ENCODE measurements at regions not wholly inside any gene's neighbourhood (a gene's known extent, or its start where the extent isn't known, plus 50 kb on each side); places are given as distances from the start of the nearest gene placed in this dataset.

- TF ChIP-seq SPI1 (IDR thresholded peaks at IDR 0.05; ENCODE audit: low read depth, low read length) (no peak), POLR2AphosphoS5 (IDR thresholded peaks at IDR 0.05; ENCODE audit: low read depth, low read length) (no peak), POU2F2 (IDR thresholded peaks at IDR 0.05; ENCODE audit: low read depth, low read length) (no peak), PAX5 (IDR thresholded peaks at IDR 0.05; ENCODE audit: insufficient read depth, low read length, severe bottlenecking) (no peak), POLR2A (IDR thresholded peaks at IDR 0.05; ENCODE audit: low read depth, low read length) (no peak), TAF1 (IDR thresholded peaks at IDR 0.05; ENCODE audit: low read depth, low read length) (no peak)
- no peak for FAIRE-seq
- DNase-seq (ENCODE audit: insufficient read length, low spot score), result no peak
Observed at GRCh38 chr3:106397006-106397405, 528.2 kb upstream of the CBLB start.

GRCh38 chr3:106398891-106399600 lies 530.2 kb upstream of the CBLB start:
- TF ChIP-seq SPI1 (IDR thresholded peaks at IDR 0.05; ENCODE audit: low read depth, low read length) (no peak), TAF1 (IDR thresholded peaks at IDR 0.05; ENCODE audit: low read depth, low read length) (no peak), POU2F2 (IDR thresholded peaks at IDR 0.05; ENCODE audit: low read depth, low read length) (no peak), PAX5 (IDR thresholded peaks at IDR 0.05; ENCODE audit: insufficient read depth, low read length, severe bottlenecking) (no peak), POLR2A (IDR thresholded peaks at IDR 0.05; ENCODE audit: low read depth, low read length) (no peak), POLR2AphosphoS5 (IDR thresholded peaks at IDR 0.05; ENCODE audit: low read depth, low read length) (no peak)
- no peak for FAIRE-seq
- no peak for DNase-seq (ENCODE audit: insufficient read length, low spot score)

DNA sequence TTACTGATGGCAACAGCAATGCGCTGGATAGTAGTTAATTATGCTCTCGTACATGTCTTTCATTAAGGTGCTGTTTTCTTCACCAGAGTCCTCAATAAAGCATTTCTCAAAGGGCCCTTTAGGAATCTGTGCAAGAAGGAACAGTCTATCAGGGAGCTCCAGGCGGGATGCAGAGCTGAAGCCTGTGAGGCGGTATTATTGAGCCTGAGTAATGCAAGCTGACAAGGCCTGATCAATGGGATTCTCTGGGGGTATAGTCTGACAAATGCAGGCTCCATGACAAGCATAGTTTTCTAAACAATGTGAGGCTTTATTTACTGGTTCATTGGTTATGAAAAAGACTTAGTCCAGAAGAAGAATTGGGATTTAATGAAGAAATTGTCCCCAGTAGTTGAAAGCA lies 530.9 kb upstream of the CBLB start:
- DNase-seq (ENCODE audit: insufficient read length, low spot score) (no peak), FAIRE-seq (no peak)
- no peak for TF ChIP-seq POU2F2 (IDR thresholded peaks at IDR 0.05; ENCODE audit: low read depth, low read length)
- TF ChIP-seq PAX5 (IDR thresholded peaks at IDR 0.05; ENCODE audit: insufficient read depth, low read length, severe bottlenecking), result no peak

- no peak for FAIRE-seq
- DNase-seq (ENCODE audit: insufficient read length, low spot score), result no peak
- TF ChIP-seq SPI1 (IDR thresholded peaks at IDR 0.05; ENCODE audit: low read depth, low read length) (no peak), POLR2AphosphoS5 (IDR thresholded peaks at IDR 0.05; ENCODE audit: low read depth, low read length) (no peak), POU2F2 (IDR thresholded peaks at IDR 0.05; ENCODE audit: low read depth, low read length) (no peak), POLR2A (IDR thresholded peaks at IDR 0.05; ENCODE audit: low read depth, low read length) (no peak), TAF1 (IDR thresholded peaks at IDR 0.05; ENCODE audit: low read depth, low read length) (no peak), PAX5 (IDR thresholded peaks at IDR 0.05; ENCODE audit: insufficient read depth, low read length, severe bottlenecking) (no peak)
Observed at GRCh38 chr3:106401666-106402490, 533.1 kb upstream of the CBLB start.

DNA sequence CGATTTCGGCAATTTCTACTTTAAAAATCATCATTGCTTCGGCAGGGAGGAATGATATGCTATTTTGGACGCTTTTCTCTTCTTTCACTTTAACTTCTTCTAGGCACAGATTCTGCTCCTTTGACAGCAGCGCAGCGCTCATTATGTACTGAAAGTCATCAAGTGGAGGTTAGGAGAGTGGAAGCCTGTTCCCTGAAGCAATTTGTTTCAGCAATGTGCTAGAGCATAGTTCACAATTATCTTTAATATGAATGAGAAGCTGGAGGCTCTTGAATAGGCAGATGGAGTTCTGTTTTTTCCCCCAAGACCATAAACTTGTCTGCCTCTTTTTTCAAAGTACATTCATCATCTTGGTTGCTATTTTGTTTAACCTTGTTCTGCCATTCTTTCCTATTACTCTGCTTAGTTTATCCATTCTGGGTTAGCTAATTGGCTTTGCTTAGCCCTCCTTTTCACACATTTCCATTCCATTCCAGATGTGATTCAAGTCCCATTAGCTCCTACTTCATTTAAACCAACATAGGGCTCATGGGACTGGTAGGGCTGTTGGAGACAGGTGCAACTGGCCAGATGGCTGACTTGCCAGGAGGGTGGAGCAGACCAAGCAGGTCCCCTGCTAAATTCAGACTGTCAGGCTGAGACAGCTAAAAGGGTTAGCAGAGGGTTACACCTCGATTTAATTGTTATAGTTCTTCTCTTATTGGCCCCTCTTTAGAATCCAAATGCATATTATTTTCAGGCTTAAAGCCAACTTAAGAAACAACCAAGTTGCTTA lies 534.7 kb upstream of the CBLB start:
- no peak for DNase-seq (ENCODE audit: insufficient read length, low spot score)
- no peak for FAIRE-seq
- no peak for TF ChIP-seq POLR2AphosphoS5 (IDR thresholded peaks at IDR 0.05; ENCODE audit: low read depth, low read length)
- TF ChIP-seq TAF1 (IDR thresholded peaks at IDR 0.05; ENCODE audit: low read depth, low read length), result no peak
- no peak for TF ChIP-seq POU2F2 (IDR thresholded peaks at IDR 0.05; ENCODE audit: low read depth, low read length)
- TF ChIP-seq POLR2A (IDR thresholded peaks at IDR 0.05; ENCODE audit: low read depth, low read length), result no peak
- TF ChIP-seq SPI1 (IDR thresholded peaks at IDR 0.05; ENCODE audit: low read depth, low read length), result no peak
- TF ChIP-seq PAX5 (IDR thresholded peaks at IDR 0.05; ENCODE audit: insufficient read depth, low read length, severe bottlenecking), result no peak

DNA sequence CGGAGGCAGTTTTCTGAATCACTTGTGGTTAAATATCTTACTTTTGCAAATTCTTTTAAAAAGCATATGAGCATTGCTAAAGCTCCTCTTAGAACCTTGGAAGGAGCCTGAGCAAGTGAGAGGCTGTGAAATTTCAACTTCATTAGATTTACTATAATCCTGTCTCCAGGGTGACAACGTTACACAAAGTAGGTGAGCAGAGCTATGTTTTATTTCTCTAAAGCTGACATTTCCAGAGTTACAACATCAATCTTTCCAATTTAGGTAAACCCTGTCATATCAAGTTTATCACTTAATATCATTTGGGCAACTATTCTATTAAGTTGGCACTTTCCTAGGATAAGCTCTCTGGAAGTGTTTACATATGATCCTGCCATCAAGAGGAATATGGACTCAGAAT lies 544.9 kb upstream of the CBLB start:
- no peak for DNase-seq (ENCODE audit: insufficient read length, low spot score)
- TF ChIP-seq SPI1 (IDR thresholded peaks at IDR 0.05; ENCODE audit: low read depth, low read length) (no peak), TAF1 (IDR thresholded peaks at IDR 0.05; ENCODE audit: low read depth, low read length) (no peak), PAX5 (IDR thresholded peaks at IDR 0.05; ENCODE audit: insufficient read depth, low read length, severe bottlenecking) (no peak), POLR2AphosphoS5 (IDR thresholded peaks at IDR 0.05; ENCODE audit: low read depth, low read length) (no peak), POU2F2 (IDR thresholded peaks at IDR 0.05; ENCODE audit: low read depth, low read length) (no peak), POLR2A (IDR thresholded peaks at IDR 0.05; ENCODE audit: low read depth, low read length) (no peak)
- FAIRE-seq, result no peak

DNA sequence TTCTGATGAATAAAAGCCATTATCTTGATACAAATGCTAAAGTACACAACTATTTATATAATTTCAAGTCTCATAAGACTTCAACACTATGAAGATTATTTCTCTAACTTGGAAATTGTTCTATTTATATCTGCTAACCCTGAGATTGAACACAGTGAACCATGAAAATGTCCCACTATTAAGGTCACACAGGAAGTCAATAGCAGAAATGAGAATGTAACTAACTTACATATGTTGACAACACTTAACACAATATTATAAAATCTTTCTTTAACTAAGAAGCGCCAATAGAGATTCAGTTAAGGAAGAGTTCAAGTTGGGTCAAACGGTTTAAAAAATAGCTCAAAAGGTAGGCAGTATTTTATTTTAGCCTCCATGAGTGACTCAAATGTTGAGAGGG lies 551.8 kb upstream of the CBLB start:
- DNase-seq (ENCODE audit: insufficient read length, low spot score) (no peak), FAIRE-seq (peak; percentile 51)
- TF ChIP-seq SPI1 (IDR thresholded peaks at IDR 0.05; ENCODE audit: low read depth, low read length), result peak; percentile 44; the same call in 1 of the 2 replicates
- TF ChIP-seq POLR2AphosphoS5 (IDR thresholded peaks at IDR 0.05; ENCODE audit: low read depth, low read length), result no peak
- no peak for TF ChIP-seq POU2F2 (IDR thresholded peaks at IDR 0.05; ENCODE audit: low read depth, low read length)
- TF ChIP-seq TAF1 (IDR thresholded peaks at IDR 0.05; ENCODE audit: low read depth, low read length), result no peak

DNA sequence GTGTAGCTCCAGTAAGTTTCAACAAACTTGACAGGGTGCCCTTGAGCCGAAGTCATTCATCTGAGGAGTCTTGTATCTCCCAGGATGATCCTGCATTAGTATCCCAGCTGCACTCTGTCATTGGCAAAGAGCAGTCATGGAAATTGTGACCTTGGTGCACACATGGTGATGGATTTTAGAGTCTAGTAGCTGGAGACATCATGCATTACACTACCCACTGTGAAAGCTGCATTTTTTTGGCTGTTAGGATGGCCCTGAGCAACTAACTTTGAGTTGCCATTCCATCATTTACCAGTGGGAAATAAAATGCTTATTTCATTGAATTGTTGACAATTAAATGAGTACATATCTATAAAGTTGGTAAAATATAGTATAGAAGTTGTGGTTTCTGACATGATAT lies 552.6 kb upstream of the CBLB start:
- TF ChIP-seq SPI1 (IDR thresholded peaks at IDR 0.05; ENCODE audit: low read depth, low read length) (no peak), POU2F2 (IDR thresholded peaks at IDR 0.05; ENCODE audit: low read depth, low read length) (no peak), POLR2A (IDR thresholded peaks at IDR 0.05; ENCODE audit: low read depth, low read length) (no peak), TAF1 (IDR thresholded peaks at IDR 0.05; ENCODE audit: low read depth, low read length) (no peak), POLR2AphosphoS5 (IDR thresholded peaks at IDR 0.05; ENCODE audit: low read depth, low read length) (no peak), PAX5 (IDR thresholded peaks at IDR 0.05; ENCODE audit: insufficient read depth, low read length, severe bottlenecking) (no peak)
- FAIRE-seq, result peak; percentile 54
- no peak for DNase-seq (ENCODE audit: insufficient read length, low spot score)

- TF ChIP-seq POLR2A (IDR thresholded peaks at IDR 0.05; ENCODE audit: low read depth, low read length) (no peak), PAX5 (IDR thresholded peaks at IDR 0.05; ENCODE audit: insufficient read depth, low read length, severe bottlenecking) (no peak), SPI1 (IDR thresholded peaks at IDR 0.05; ENCODE audit: low read depth, low read length) (no peak), TAF1 (IDR thresholded peaks at IDR 0.05; ENCODE audit: low read depth, low read length) (no peak), POLR2AphosphoS5 (IDR thresholded peaks at IDR 0.05; ENCODE audit: low read depth, low read length) (no peak), POU2F2 (IDR thresholded peaks at IDR 0.05; ENCODE audit: low read depth, low read length) (no peak)
- DNase-seq (ENCODE audit: insufficient read length, low spot score), result no peak
- FAIRE-seq, result no peak
Observed at GRCh38 chr3:106421909-106422308, 553.1 kb upstream of the CBLB start.

Measured in GM12891 (cell line).